Transverse colon (tissue), 4 donors: ENCODE measurements at regions not wholly inside any gene's neighbourhood (a gene's known extent, or its start where the extent isn't known, plus 50 kb on each side); places are given as distances from the start of the nearest gene placed in this dataset.

ENCODE experiments used
- DNase-seq: peaks from one replicate; pipeline ENCODE4 v3.0.0-alpha.2; 2019
- H3K27ac ChIP-seq, 4 donors: fragments of 200-600 bp; sonication (generic); 2 replicates each; pipeline ENCODE4 v1.5.1; 2016 to 2018; ENCODE audit warnings: inconsistent platforms in 4 of 4
- H3K27me3 ChIP-seq: fragments of 200-600 bp; sonication (generic); 2 replicates; pipeline ENCODE4 v1.5.1; 2017; ENCODE audit warnings: inconsistent platforms
- H3K36me3 ChIP-seq, 4 donors: fragments of 200-600 bp; sonication (generic); 2 replicates each; pipeline ENCODE4 v1.5.1; 2017 to 2019; ENCODE audit warnings: inconsistent platforms in 4 of 4
- H3K4me1 ChIP-seq, 4 donors: fragments of 200-600 bp; sonication (generic); 2 replicates each; pipeline ENCODE4 v1.5.1; 2017 to 2020; ENCODE audit warnings: inconsistent platforms in 4 of 4
- H3K4me3 ChIP-seq, 4 donors: fragments of 200-600 bp; sonication (generic); 1 replicate in 1 of 4; 2 replicates in 3 of 4; pipeline versions ENCODE4 v1.5.1 to v1.6.1; 2017 to 2019; ENCODE audit warnings: inconsistent platforms in 4 of 4
- H3K9me3 ChIP-seq, 2 donors: fragments of 200-600 bp; sonication (generic); 2 replicates each; pipeline ENCODE4 v1.5.1; 2017 to 2019; ENCODE audit warnings: inconsistent platforms in 2 of 2
- CTCF ChIP-seq, 5 experiments: fragments of 200-600 bp in 3 of 5; fragments of 450-650 bp in 2 of 5; sonication (generic) in 3 of 5; IDR thresholded peaks; 1 replicate in 2 of 5; 2 replicates in 3 of 5; pipeline ENCODE4 v1.5.1; 2016 to 2017; ENCODE audit warnings: antibody characterized with exemption in 5 of 5, inconsistent platforms in 3 of 5, mild to moderate bottlenecking in 2 of 5, moderate library complexity in 1 of 5
- EP300 ChIP-seq: sonication (generic); formaldehyde crosslinking; IDR thresholded peaks from one replicate; pipeline ENCODE4 v1.6.1; 2017; ENCODE audit warnings: antibody characterized with exemption, low read depth
- POLR2A ChIP-seq: fragments of 450-650 bp; IDR thresholded peaks from one replicate; pipeline ENCODE4 v1.6.1; 2016; ENCODE audit warnings: antibody characterized with exemption, mild to moderate bottlenecking, moderate library complexity
- POLR2AphosphoS5 ChIP-seq, 3 donors: sonication (generic); formaldehyde crosslinking; IDR thresholded peaks; one replicate each; pipeline ENCODE4 v1.6.1; 2016; ENCODE audit warnings: antibody characterized with exemption in 3 of 3
- WGBS, 2 donors: methylation state at CpG; one replicate each; pipeline ENCODE4 v1.1.5; 2018; ENCODE audit warnings: low coverage in 1 of 2; 5-methylcytosine and 5-hydroxymethylcytosine counted together
- in situ Hi-C, 4 donors: fragments of 200-750 bp; cut with MboI; loops; one replicate each; pipeline versions ENCODE4 v1.15.0 to v1.15.1; 2017; ENCODE audit warnings: low sequenced_read_pairs in 3 of 4, low pct_ligation_motif_present in 1 of 4, low pct_unique_long_range_greater_than_20kb in 1 of 4
- intact Hi-C: fragments of 100-400 bp; cut with DNase I; formaldehyde crosslinking; loops from one replicate; pipeline ENCODE4 v1.15.1; 2023; ENCODE audit warnings: low total_unique reads

- no peaks in the 10 kb centered on the region for H3K36me3 ChIP-seq
- TF ChIP-seq CTCF (IDR thresholded peaks at IDR 0.05) (no peak), POLR2AphosphoS5 (IDR thresholded peaks at IDR 0.05) (no peak), EP300 (no peak), POLR2A (no peak)
- in situ Hi-C loops (no loop called here), intact Hi-C loops (no loop called here)
- no peak for DNase-seq
- H3K4me3 ChIP-seq = no peak overlapping the region
- WGBS, 2 donors = 83 to 86% methylated on average over 1 to 3 of the region's 3 CpGs
- H3K4me1 ChIP-seq = no peaks in the 10 kb centered on the region
- H3K9me3 ChIP-seq = no peaks in the 10 kb centered on the region
- H3K27ac ChIP-seq = no peak overlapping the region
- H3K27me3 ChIP-seq = peaks cover 12% of the 10 kb centered on the region
Measured at GRCh38 chr1:38549191-38549590, 310.4 kb downstream of the RRAGC start.

- TF ChIP-seq EP300 (no peak), POLR2AphosphoS5 (IDR thresholded peaks at IDR 0.05) (no peak), POLR2A (no peak), CTCF (IDR thresholded peaks at IDR 0.05) (no peak)
- in situ Hi-C loops = no loop called here
Measured at GRCh38 chr1:38547321-38547720, 312.3 kb downstream of the RRAGC start.

GRCh38 chr1:38546636-38547035 lies 312.9 kb downstream of the RRAGC start:
- intact Hi-C loops = no loop called here
- no peak for DNase-seq
- H3K36me3 ChIP-seq = no peaks in the 10 kb centered on the region
- no peaks in the 10 kb centered on the region for H3K9me3 ChIP-seq
- TF ChIP-seq CTCF (IDR thresholded peaks at IDR 0.05) = no peak
- TF ChIP-seq EP300 = no peak
- no peak for TF ChIP-seq POLR2A
- no peak for TF ChIP-seq POLR2AphosphoS5 (IDR thresholded peaks at IDR 0.05)
- no peaks in the 10 kb centered on the region for H3K4me1 ChIP-seq
- no peak overlapping the region for H3K4me3 ChIP-seq
- no peak overlapping the region for H3K27ac ChIP-seq
- in situ Hi-C loops = no loop called here
- peaks cover 3% of the 10 kb centered on the region for H3K27me3 ChIP-seq
- WGBS, 2 donors = 53 to 59% methylated on average over 4 to 6 of the region's 6 CpGs

More at GRCh38 chr1:38547321-38547720, 312.3 kb downstream of the RRAGC start:
- no peaks in the 10 kb centered on the region for H3K4me1 ChIP-seq
- WGBS, 2 donors = 48 to 100% methylated on average over 2 to 6 of the region's 6 CpGs
- no peak overlapping the region for H3K4me3 ChIP-seq
- H3K27me3 ChIP-seq = peaks cover 10% of the 10 kb centered on the region
- intact Hi-C loops = no loop called here
- no peak overlapping the region for H3K27ac ChIP-seq
- no peaks in the 10 kb centered on the region for H3K36me3 ChIP-seq
- no peak for DNase-seq
- no peaks in the 10 kb centered on the region for H3K9me3 ChIP-seq

- intact Hi-C loops (no loop called here), in situ Hi-C loops (no loop called here)
- no peak overlapping the region for H3K4me3 ChIP-seq
Measured at GRCh38 chr1:38541223-38541622, 318.3 kb downstream of the RRAGC start.

GRCh38 chr1:38539931-38540330 lies 319.6 kb downstream of the RRAGC start:
- H3K36me3 ChIP-seq = no peaks in the 10 kb centered on the region
- no peaks in the 10 kb centered on the region for H3K4me1 ChIP-seq
- 70% methylated on average over 6 of the region's 6 CpGs; no CpG with 5 or more reads in 1 of the 2 donors for WGBS, 2 donors
- no peaks in the 10 kb centered on the region for H3K9me3 ChIP-seq
- H3K4me3 ChIP-seq = no peak overlapping the region
- intact Hi-C loops = no loop called here
- DNase-seq = no peak
- TF ChIP-seq POLR2A (no peak), CTCF (IDR thresholded peaks at IDR 0.05) (no peak), POLR2AphosphoS5 (IDR thresholded peaks at IDR 0.05) (no peak), EP300 (no peak)
- no peak overlapping the region for H3K27ac ChIP-seq
- H3K27me3 ChIP-seq = peaks cover 12% of the 10 kb centered on the region
- in situ Hi-C loops = no loop called here

More at GRCh38 chr1:38541223-38541622, 318.3 kb downstream of the RRAGC start:
- H3K9me3 ChIP-seq = no peaks in the 10 kb centered on the region
- H3K36me3 ChIP-seq = no peaks in the 10 kb centered on the region
- no peaks in the 10 kb centered on the region for H3K4me1 ChIP-seq
- TF ChIP-seq EP300 (no peak), POLR2AphosphoS5 (IDR thresholded peaks at IDR 0.05) (no peak)
- H3K27ac ChIP-seq = no peak overlapping the region
- no peak for DNase-seq
- WGBS, 2 donors = 68 to 100% methylated on average over 1 to 4 of the region's 4 CpGs
- H3K27me3 ChIP-seq = peaks cover 9% of the 10 kb centered on the region
